Spinal cord (tissue), 9 donors: ENCODE measurements at regions not wholly inside any gene's neighbourhood (a gene's known extent, or its start where the extent isn't known, plus 50 kb on each side); places are given as distances from the start of the nearest gene placed in this dataset.
A peak's percentile ranks its signal among the peaks of the same experiment; 100 is the strongest.

Experiments used
- DNase-seq, 6 donors: peaks; one replicate each; pipeline versions ENCODE4 v3.0.0 to v3.0.0-alpha.2; 2013 to 2015; ENCODE audit warnings: low spot score in 6 of 6, low read depth in 4 of 6
- H3K27ac ChIP-seq: one replicate; pipeline ENCODE4 v1.5.1; 2013; ENCODE audit warnings: low read depth, low read length, control low read depth
- H3K27me3 ChIP-seq: one replicate; pipeline ENCODE4 v1.6.1; 2013; ENCODE audit warnings: low read length; ENCODE audit not compliant: control insufficient read depth, insufficient read depth
- H3K36me3 ChIP-seq: one replicate; pipeline ENCODE4 v1.6.1; 2013; ENCODE audit warnings: low read length; ENCODE audit not compliant: control insufficient read depth, insufficient read depth
- H3K4me1 ChIP-seq: one replicate; pipeline ENCODE4 v1.6.1; 2013; ENCODE audit warnings: low read length; ENCODE audit not compliant: control insufficient read depth, insufficient read depth
- H3K4me3 ChIP-seq: one replicate; pipeline ENCODE4 v1.5.1; 2013; ENCODE audit warnings: low read depth, low read length, control low read depth
- H3K9me3 ChIP-seq: one replicate; pipeline ENCODE4 v1.6.1; 2013; ENCODE audit warnings: low read length; ENCODE audit not compliant: control insufficient read depth, insufficient read depth
- WGBS: methylation state at CpG from one replicate; pipeline ENCODE4 v1.1.5; 2013; ENCODE audit warnings: missing lambda C conversion rate; ENCODE audit not compliant: insufficient coverage; 5-methylcytosine and 5-hydroxymethylcytosine counted together
- donor health status: healthy.

DNA sequence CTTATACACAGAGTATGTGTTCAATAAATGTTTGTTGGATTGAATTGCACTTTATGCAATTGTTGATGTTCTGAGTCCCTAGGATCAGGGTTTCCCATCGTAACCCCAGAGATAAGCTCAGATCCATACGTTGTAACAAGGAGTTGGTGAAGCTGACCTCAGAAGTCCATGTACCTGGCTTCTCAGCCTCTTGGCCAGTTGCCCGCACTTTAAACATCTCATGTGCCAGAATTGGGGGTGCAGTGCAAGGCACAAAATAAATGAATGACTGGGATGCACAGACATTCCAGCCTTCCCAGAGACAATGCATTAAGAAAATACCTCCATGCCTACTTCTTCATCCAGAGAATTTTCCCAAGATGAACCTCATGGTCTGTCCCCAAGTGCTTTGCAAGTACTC, 142.9 kb upstream of the IL12A start:
- no peak overlapping the region for H3K4me3 ChIP-seq
- WGBS, result 91% methylated on average over 3 of the region's 3 CpGs
- no peaks in the 10 kb centered on the region for H3K9me3 ChIP-seq
- H3K36me3 ChIP-seq, result no peaks in the 10 kb centered on the region
- no peaks in the 10 kb centered on the region for H3K27me3 ChIP-seq
- no peak for DNase-seq
- peaks cover 23% of the 10 kb centered on the region for H3K4me1 ChIP-seq
- H3K27ac ChIP-seq, result peak overlapping the region; percentile 82

DNA sequence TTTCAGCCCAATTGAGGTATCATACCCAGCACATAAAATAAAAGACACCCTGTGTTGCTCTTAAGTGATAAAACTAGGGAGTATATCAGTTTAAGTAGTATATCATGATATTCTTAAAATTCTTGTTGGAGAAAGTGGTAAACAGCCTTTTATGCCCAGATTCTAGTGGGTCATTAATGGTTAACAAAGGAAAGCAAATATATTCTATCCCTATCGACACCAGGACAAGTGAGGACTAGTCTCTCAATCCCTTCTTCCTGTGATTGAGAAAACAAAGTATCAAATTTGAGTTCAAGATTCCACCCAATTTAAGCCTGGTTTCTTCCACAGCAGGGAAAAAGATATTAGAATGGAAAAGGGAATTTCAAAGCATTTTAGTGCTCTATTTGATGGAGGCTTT, 142.4 kb upstream of the IL12A start:
- WGBS, result no CpG with 5 or more reads among the region's 1 CpG

GRCh38 chr3:159848348-159849118, 140.1 kb upstream of the IL12A start:
- no peaks in the 10 kb centered on the region for H3K36me3 ChIP-seq
- WGBS, result 51% methylated on average over 2 of the region's 3 CpGs
- peak overlapping the region; percentile 49 for H3K27ac ChIP-seq
- no peak for DNase-seq
- H3K4me1 ChIP-seq, result peaks cover 36% of the 10 kb centered on the region
- no peaks in the 10 kb centered on the region for H3K27me3 ChIP-seq
- no peaks in the 10 kb centered on the region for H3K9me3 ChIP-seq
- H3K4me3 ChIP-seq, result no peak overlapping the region

More for the DNA sequence above, 142.4 kb upstream of the IL12A start:
- H3K4me3 ChIP-seq, result no peak overlapping the region
- no peaks in the 10 kb centered on the region for H3K9me3 ChIP-seq
- H3K27ac ChIP-seq, result no peak overlapping the region
- H3K36me3 ChIP-seq, result no peaks in the 10 kb centered on the region
- no peaks in the 10 kb centered on the region for H3K27me3 ChIP-seq
- H3K4me1 ChIP-seq, result peaks cover 28% of the 10 kb centered on the region
- no peak for DNase-seq

DNA sequence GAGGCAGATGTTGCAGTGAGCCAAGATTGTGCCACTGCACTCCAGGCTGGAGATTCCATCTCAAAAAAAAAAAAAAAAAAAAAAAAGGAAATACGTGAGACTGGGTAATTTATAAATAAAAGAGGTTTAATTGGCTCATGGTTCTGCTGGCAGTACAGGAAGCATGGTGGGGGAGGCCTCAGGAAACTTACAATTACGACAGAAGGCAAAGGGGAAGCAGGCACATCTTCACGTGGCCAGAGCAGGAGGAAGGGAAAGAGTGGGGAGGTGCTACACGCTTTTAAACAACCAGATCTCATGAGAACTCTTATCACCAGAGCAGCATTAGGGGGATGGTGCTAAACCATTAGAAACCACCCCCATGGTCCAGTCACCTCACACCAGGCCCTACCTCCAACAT, 138.2 kb upstream of the IL12A start:
- no peaks in the 10 kb centered on the region for H3K36me3 ChIP-seq
- WGBS, result 100% methylated on average over 1 of the region's 4 CpGs
- H3K27ac ChIP-seq, result no peak overlapping the region
- no peak for DNase-seq
- no peaks in the 10 kb centered on the region for H3K27me3 ChIP-seq
- H3K4me3 ChIP-seq, result no peak overlapping the region
- no peaks in the 10 kb centered on the region for H3K9me3 ChIP-seq
- H3K4me1 ChIP-seq, result peaks cover 24% of the 10 kb centered on the region

DNA sequence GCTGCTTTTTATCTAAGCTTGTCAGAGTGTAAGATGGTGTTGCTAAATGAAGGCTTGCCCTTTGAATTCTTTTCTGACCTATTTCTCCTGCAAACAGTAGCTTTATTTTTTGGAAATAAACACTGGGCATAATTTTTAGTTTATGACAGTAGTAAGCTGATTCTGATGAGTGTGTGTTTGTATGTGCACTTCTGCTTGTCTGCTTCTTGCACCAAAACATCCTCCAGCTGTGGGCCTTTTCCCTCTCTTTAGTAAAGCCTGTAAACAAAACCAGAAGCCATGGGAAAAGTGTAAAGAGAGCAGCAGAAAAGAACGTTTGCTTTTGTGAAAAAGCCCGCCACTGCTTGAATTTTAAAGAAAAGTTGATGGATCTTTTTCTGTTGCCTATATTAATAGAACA, 136.4 kb upstream of the IL12A start:
- Histone ChIP-seq H3K27me3 (no peaks in the 10 kb centered on the region), H3K27ac (peak overlapping the region; percentile 94), H3K36me3 (no peaks in the 10 kb centered on the region), H3K4me1 (peaks cover 32% of the 10 kb centered on the region), H3K9me3 (no peaks in the 10 kb centered on the region), H3K4me3 (no peak overlapping the region)
- DNase-seq, result no peak
- WGBS, result no CpG with 5 or more reads among the region's 2 CpGs

- H3K4me3 ChIP-seq, result peak overlapping the region; percentile 4
- peaks cover 32% of the 10 kb centered on the region for H3K4me1 ChIP-seq
- no peaks in the 10 kb centered on the region for H3K27me3 ChIP-seq
- DNase-seq, result peak in 2 of 6 donors; percentile 65 to 68
- H3K27ac ChIP-seq, result peak overlapping the region; percentile 94
- WGBS, result 29% methylated on average over 9 of the region's 11 CpGs
- no peaks in the 10 kb centered on the region for H3K36me3 ChIP-seq
- H3K9me3 ChIP-seq, result no peaks in the 10 kb centered on the region
Observed at GRCh38 chr3:159852821-159853505, 135.7 kb upstream of the IL12A start.

DNA sequence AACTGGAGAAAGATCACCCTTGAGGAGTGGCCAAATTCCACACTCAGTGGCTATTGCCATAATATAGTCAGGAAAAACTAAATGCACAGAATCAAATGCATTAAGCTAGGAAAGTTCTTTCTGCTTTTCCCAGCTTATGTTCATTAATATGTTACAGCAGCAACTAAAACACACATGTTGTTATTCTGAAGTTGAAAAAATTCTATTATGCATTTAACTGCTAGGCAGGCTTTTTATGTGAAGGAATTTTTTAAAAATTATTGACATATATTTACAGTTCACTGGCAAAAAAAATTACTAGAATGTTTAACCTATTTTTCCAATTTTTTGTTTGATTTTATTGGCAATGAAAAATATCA, 135.2 kb upstream of the IL12A start:
- Histone ChIP-seq H3K27ac (peak overlapping the region; percentile 94), H3K9me3 (no peaks in the 10 kb centered on the region), H3K4me1 (peaks cover 32% of the 10 kb centered on the region), H3K36me3 (no peaks in the 10 kb centered on the region), H3K27me3 (no peaks in the 10 kb centered on the region), H3K4me3 (no peak overlapping the region)
- DNase-seq, result no peak

- Histone ChIP-seq H3K36me3 (no peaks in the 10 kb centered on the region), H3K9me3 (no peaks in the 10 kb centered on the region), H3K4me3 (no peak overlapping the region), H3K4me1 (peaks cover 35% of the 10 kb centered on the region), H3K27ac (peak overlapping the region; percentile 94), H3K27me3 (no peaks in the 10 kb centered on the region)
- 53% methylated on average over 6 of the region's 8 CpGs for WGBS
- DNase-seq, result peak in 1 of 6 donors; percentile 40
Observed at GRCh38 chr3:159854500-159855124, 134.0 kb upstream of the IL12A start.

GRCh38 chr3:159855599-159856346, 132.9 kb upstream of the IL12A start:
- H3K27ac ChIP-seq, result peak overlapping the region; percentile 51
- H3K36me3 ChIP-seq, result no peaks in the 10 kb centered on the region
- H3K4me1 ChIP-seq, result peaks cover 41% of the 10 kb centered on the region
- DNase-seq, result no peak
- no peaks in the 10 kb centered on the region for H3K9me3 ChIP-seq
- WGBS, result 40% methylated on average over 3 of the region's 5 CpGs
- H3K4me3 ChIP-seq, result no peak overlapping the region
- no peaks in the 10 kb centered on the region for H3K27me3 ChIP-seq
